GM19452 (cell line): ENCODE measurements at regions not wholly inside any gene's neighbourhood (a gene's known extent, or its start where the extent isn't known, plus 50 kb on each side); places are given as distances from the start of the nearest gene placed in this dataset.

Experiments used
- ATAC-seq: cut with Tn5 transposase; IDR thresholded peaks from one replicate; pipeline ENCODE4 v1.9.1; 2021; ENCODE audit not compliant: unreplicated experiment

DNA sequence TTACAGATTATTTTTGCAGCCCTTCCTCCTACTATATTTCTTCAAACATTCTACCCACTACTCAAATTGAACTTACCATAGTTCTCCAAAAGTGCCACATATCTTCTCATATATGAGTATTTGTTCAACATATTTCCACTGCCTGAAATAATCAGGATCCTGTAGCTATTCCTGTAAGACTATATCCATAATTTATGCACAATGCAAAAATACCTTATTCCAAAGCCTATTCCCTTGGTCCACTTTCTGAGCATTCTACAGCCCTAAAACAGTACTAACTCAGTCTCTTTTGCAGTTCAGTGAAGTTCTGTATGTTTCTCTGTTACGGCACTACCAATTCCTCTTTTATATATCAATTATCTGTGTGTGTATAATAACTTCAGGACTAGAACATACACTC, 1283.7 kb upstream of the ADGRL2 start:
- ATAC-seq = no peak

DNA sequence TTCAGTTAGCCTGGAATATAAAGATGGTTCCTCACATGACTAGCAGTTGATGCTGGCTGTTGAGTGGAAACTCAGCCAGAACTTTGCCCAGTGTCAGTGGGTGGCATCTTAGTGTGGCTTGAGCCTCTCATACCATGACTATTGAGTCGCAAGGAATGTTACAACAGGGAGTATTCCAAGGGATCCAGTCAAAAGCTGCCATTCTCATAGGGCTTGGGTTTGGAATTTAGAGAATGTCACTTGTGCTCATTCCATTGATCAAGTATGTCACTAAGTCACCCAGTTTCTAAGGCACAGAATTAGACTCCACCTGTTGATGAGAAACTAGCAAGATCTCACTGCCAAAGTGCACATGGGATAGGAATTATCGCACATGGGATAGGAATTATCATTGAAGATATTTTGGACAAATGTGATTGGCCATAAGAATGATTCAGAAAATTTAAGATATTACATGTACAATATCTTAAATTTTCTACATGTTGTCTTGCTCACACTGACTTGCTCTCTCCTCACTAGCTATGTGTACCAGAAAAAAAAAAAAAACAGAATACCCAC, 1290.7 kb upstream of the ADGRL2 start:
- no peak for ATAC-seq

DNA sequence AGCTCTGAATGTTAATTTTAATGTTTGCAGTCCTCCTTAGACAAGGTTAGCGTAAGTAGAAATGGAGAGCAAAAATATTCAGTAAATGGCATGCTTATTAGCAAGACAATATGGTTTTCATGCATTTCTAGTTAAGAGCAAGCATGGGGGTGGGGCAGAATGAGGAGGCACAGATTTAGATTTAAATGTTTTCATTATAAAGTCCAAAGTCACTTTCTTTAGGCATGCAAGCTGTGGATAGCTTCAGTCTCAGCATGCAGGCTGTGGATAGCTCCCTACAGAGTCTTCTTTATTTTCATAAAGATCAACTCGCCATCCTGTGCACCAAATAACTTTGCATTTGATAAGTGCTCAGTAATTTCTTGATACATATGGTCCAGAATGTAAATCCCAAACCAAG, 1294.5 kb upstream of the ADGRL2 start:
- ATAC-seq = no peak

DNA sequence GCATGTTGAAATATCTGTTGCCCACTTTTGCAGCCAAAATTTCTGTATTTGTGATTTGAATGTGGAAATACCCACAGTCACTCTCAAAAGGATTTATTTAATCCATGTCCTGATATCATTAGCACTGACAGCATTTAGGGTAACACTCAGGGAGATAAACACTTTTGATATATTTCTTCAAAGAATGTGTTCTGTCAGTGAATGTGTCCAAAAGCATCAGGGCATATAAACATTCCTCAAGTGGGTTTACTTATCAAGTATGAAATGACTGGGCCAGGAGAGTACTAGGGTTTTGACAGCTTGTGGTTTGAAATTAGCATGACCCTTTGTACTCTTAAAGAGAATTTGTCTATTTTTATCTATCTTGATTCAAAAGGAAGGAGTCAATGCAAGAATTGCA, 1302.1 kb upstream of the ADGRL2 start:
- ATAC-seq = no peak

DNA sequence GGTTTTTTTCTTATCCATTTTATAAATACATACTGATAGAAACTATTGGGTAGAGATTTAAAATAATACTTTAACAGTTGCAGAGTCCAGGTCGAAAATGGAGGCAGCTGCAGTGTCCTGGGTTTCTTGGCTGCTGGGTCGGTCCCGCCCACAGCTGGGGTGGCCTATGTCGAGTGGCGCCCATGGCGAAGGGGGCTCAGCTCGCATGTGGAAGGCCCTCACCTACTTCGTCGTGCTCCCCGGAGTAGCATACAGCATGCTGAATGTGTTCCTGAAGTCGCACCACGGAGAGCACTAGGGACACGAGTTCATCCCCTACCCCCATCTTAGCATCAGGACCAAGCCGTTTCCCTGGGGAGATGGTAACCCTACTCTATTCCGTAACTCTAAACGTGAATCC, 1304.9 kb upstream of the ADGRL2 start:
- no peak for ATAC-seq

DNA sequence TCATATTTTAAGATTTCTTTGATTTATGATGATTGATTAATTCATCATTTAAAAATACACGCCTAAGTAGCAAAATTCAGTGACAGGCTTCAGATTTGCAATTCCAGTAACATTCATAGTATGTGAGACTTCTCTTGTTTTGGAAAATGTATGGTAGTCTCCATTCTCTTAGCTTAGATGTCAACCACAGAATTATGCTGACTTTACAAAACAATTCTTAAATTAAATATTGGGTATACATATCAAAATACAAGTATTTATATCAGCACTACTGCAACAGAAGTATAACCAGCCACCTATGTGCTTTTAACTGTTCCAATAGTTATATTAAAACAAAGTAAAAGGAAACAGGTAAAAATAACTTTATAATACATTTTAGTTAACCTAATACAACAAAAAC, 1328.6 kb upstream of the ADGRL2 start:
- ATAC-seq = no peak

DNA sequence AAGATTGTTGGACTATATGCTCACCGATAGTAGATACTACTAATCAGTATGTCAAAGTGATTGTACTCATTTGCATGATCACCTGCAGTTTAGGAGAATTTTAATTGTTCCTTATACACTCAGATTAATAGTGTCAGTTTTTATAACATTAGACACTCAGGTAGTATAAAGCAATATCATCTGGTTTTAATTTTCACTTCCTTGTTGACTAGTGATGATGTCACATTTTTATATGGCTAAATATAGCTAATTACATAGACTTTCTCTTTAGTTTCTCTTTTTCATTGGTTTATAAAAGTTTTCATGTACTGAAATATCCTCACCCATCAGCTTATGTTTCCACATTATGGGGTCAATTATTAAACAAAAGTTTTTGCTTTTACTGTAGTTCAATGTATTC, 1332.4 kb upstream of the ADGRL2 start:
- no peak for ATAC-seq

DNA sequence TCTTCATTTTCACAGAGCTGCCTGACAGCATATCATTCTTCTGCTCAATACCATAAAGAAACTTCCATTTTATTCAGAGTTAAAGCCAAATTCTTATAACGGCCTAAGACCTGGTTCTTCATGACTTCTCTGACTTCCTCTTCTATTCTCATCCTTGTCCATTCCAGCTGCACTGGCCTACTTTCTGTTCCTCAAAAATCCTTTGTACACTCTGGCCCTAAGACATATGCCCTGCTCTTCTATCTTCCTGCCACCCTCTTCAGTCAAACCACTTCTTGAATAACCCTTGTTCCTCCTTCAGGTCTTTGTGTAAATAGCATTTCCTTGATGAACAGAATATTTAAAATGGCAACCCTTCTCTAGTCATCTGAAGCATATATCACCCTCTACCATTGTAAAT, 1338.7 kb upstream of the ADGRL2 start:
- no peak for ATAC-seq

DNA sequence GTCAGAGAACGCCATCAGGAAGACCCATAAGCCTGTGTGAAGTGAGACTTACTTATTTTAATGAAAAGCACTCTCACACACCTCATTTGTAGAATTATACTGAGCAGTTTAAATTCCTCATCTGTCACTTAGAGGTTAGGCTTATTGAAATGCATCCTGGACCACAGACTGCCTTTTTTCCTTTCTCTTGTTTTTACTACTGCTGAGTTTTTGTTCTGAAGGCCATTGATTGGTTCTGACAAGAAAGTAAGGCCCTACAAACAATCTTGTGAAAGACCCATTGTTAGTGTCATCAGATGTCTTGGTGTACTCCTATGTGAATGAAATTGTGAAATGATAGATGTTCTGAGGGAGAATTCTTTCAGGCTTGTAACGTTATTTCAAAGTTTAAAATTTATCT, 1343.3 kb upstream of the ADGRL2 start:
- no peak for ATAC-seq

DNA sequence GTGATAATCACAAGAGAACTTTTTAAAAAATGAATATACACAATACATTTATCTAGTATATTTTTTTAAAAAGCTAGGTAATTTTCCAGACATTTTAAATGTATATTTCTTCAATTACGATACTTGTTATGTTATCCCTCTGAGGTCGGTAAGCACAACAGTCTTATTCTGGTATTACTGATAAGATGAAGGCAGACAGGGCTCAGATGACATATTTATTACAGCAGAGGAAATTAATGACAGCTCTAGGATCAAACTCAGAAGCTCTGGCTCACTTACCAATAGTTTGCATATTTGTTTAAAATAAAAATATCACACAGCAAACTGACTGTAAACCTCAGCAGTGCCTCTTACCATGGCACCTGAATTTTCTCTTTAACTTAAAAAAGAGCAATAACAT, 1347.0 kb upstream of the ADGRL2 start:
- ATAC-seq = no peak

DNA sequence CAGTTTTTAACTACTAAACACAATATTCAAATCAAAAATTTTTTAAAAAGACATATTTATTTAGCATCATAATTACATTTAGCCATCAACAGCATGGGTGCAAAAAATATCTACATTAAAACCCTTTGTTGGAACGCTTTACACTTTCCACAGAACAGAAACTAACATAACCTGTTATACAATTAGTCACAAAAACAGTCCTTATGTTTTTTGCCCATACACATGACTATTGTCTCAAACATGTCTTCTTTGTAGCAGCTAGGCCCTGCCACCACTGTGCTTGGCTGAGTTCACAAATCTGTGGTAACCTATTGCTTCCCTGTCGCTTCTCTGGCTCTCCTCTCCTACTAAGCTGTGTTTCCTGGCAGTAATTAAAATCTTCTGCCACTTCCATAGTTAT, 1350.0 kb upstream of the ADGRL2 start:
- no peak for ATAC-seq

DNA sequence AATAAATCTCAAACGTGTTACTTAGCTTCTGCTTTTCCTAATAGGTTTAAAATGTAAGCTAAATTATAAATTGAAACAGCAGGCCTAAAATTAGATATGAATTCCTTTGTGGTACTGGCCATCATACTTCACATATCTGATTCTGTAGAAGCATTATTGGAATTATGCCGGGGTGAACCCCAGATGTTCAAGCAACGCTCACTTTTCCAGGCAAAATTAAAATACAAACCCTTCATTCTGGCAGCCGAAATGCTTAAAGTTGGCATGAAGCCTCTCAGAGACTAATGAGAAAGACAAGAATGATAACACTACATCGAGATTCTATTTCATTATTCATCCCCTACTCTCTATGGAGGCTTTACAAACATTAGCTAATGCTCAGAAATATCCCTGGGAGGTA, 1352.7 kb upstream of the ADGRL2 start:
- ATAC-seq = no peak

DNA sequence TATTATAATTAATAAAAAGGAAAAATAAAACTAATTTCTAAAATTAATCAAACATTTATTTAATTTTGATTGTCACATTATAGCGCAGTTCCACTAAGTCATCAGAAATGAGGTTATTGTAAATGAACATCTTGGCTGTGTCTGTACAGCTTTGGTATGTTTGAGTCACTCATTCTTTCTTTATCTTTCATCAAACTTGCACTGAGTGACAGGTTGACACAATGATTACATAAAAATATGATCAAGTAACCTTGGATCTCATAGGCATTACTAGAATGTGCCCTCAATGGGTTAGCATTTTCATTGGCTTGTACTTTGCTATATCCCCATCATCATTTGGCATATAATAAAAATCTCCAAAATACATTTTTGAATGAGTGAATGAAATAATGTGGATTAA, 1353.2 kb upstream of the ADGRL2 start:
- ATAC-seq = no peak

DNA sequence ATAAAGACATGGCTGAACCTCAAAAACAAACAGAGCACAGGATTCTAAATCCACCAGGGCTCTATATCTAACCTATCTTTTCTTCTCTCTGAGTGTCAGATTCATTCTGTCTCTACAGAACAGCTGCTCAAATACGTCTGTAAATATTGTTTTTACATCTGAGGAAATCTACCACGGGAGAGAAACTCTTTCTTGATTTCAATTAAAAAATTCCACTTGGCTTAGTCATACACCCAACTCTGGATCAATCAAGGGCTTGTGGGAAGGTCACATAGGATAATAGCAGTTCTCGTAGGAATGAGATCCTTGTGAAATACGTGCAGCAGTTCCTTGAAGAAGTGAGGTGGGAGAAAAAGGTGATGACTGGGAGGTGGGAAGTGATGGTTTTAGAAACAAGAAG, 1355.7 kb upstream of the ADGRL2 start:
- no peak for ATAC-seq

DNA sequence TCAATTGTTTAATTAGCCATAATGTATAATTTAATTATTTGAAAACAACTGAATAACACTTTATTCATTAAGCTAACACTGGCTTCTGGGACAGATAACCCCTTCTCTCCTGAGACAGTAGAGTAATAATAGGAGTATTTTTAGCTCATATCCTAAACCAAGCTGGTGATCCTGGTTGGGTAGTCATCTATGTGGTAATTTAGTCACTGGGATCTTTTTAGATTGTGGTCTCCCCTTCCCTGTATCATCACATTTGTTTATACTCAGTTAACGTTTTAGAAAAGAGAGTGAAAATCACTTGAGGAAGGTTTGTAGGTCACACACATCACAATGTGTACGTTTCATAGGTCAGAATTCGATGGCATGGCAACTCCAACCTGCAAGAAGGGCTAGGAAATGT, 1356.6 kb upstream of the ADGRL2 start:
- ATAC-seq = no peak

DNA sequence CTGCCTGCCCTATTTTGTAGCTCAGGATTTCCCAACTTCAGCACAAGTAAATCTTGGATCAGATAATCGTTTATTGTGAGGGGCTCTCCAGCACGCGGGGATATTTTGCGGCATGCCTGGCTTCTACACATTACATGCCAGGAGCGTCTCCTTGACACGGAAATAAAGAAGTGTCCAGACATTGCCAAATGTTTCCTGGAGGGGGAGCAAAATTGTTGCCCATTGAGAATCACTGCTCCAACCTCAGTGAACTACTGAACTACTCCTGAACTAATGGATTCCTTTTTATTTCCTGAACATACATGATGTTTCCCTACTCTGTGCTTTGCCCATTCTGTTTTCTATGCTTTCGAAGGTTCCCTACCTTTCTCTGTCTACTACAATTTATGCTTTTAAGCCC, 1359.1 kb upstream of the ADGRL2 start:
- no peak for ATAC-seq

DNA sequence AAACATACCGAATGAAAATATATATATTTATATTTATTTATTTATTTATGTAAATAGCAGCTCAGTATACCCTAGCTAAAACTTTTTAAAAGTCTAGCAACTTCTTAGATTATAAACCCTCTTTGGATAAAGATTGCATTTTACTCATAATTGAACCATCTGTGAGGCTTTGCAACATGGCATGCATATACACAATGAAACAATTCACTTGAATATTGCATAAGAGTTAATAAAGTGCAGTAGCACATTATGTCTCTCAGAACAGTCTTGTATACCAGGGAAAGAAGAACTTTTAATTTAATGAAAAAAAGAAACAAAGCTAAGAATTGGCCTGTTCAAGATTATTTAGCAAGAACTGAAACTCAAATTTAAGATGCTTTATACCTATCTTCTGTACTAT, 1363.9 kb upstream of the ADGRL2 start:
- ATAC-seq = no peak

DNA sequence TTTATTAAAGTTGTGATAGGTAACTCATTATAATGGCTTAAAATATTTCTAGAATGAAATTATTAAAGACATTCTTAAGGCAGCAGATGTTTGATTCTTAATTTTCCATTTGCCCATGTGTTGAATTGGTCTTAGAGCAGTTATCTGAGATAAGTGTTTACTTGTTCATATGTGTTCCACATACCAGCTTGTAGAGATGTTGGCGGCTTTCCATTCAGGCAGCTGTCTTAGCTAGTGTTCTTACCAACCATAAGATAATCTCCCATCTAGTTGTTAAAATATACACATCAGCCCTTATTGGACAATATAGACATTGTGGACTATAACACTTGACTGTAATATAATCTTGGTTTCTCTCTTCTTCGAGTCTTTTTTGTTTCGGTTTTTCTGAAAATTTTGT, 1372.9 kb upstream of the ADGRL2 start:
- no peak for ATAC-seq

DNA sequence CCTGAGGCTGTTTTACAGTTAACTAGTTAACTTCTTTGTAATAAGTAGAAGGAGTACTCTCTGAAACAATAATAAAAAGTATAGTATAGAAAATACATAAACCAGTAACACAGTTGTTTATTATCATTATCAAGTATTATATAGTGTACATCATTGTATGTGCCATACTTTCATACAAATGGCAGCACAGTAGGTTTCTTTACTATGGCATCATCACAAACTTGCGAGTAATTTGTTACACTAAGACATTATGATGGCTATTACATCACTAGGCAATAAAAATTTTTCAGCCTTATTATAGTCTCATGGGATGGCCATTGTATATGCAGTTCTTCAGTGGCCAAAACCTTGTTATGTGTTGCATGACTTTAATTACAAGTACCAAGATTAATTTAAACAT, 1376.5 kb upstream of the ADGRL2 start:
- ATAC-seq = no peak

DNA sequence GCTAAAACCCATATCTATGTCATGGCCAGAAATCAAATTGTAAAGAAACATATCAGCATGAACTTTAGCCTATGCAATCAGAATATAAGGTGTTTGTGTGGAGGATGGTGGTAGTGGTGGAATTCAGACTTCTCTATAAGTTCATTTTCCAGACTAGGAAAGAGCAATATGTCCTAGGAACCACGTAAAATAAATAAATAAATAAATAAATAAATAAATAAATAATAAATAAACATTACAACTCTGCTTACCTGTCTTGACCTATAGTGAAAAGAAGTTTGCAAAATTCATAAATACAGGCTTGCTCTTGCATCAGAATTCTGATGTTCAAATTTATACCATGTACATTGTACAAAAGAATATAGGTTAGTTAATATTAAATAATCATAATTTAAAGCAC, 1382.6 kb upstream of the ADGRL2 start:
- ATAC-seq = no peak

DNA sequence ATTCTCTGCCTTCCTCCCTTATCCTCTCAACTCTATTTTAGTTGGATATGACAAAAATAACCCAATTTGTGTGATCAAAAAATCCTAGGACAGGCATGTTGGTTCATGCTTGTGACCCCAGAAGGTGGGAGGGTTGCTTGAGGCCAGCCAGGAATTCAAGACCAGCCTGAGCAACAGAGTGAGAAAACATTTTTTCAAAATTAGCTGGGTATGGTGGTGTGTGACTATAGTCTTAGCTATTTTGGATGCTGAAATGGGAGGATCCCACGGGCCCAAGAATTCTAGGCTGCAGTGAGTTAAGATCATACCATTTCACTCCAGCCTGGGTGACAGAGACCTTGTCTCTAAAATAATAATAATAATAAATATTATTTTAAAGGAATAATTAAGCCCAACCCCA, 1383.1 kb upstream of the ADGRL2 start:
- no peak for ATAC-seq

DNA sequence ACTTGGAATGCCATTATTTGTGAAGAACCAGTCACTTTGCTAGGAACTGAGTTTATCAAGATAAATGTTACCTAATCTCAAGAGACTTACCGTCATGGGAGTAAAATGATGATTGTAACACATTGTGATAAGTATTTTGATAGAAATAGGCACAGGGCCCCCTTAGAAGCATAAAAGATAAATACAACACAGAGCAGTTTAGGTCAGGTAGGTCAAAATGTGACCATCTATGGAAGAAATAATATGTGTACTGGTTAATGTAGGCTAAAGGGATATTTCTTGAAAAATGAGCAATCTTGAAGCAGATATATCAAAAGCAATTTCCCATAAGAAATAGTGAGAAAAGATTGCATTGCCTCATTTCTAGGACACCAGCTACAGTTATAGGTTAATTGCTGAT, 1386.8 kb upstream of the ADGRL2 start:
- no peak for ATAC-seq

DNA sequence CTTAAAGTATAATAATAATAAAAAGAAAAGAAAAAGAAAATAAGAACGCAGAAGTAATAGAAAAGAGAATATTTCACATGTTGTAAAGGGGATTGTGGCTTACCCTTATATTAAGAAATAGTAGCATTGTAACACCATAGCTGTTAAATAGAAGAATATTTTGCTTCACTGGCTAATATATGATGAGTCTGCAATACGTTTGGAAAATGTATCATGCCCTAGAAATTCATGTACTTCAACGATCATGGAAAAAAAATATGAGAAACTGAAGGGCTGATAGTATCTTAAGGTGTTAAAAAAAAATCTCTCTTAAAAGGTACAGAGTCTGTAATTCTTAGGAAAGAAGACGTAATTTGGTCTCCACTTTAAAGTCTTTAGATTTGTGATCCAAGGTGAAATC, 1390.5 kb upstream of the ADGRL2 start:
- ATAC-seq = no peak

DNA sequence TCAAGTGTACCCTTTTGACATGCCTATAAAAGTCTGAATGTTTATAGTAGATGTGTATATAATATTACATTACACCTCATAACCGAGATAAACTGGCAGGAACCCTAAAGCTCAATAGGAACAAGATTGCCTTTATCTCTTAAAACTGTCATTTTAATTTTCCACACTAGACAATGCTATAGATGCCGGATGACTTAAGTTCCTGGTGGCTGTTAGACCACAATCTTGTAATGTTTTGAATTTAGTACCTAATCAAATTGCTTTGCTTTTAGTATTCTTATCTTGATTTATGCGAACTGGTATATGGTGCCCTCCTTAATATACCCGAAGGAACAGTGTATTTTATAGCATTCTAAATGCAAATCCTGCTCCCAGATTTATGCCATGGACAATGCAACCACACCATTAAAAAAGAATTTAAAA, 1397.0 kb upstream of the ADGRL4 start:
- ATAC-seq = no peak
